K562 (cell line): ENCODE measurements at regions not wholly inside any gene's neighbourhood (a gene's known extent, or its start where the extent isn't known, plus 50 kb on each side); places are given as distances from the start of the nearest gene placed in this dataset.
A peak's percentile ranks its signal among the peaks of the same experiment; 100 is the strongest.

Source experiments
- ATAC-seq: fragments of 200-7000 bp; cut with Tn5 transposase; 3 replicates; pipeline ENCODE4 v1.9.1; 2020; ENCODE audit warnings: moderate library complexity
- BruUV-seq: library from RNA; stranded (reverse); fragments of 400-500 nt; replicated peaks from 2 replicates; lab custom pipeline; 2021; lab: Mats Ljungman, UMichigan
- CTCF ChIA-PET: fragments of 300-600 bp; formaldehyde crosslinking; extraction: SDS; loops from one replicate; lab custom pipeline; 2021; ENCODE audit warnings: low intra/inter-chr PET ratio; lab: Yijun Ruan, JAX
- POLR2A ChIA-PET: fragments of 300-600, 350-650 bp; sonication (Branson Sonifier 250); formaldehyde crosslinking; extraction: SDS; loops from one replicate; lab custom pipeline; 2021; ENCODE audit warnings: antibody characterized with exemption, inconsistent platforms; lab: Yijun Ruan, JAX
- DNase-seq, 4 experiments: peaks; one replicate each; pipeline versions ENCODE4 v3.0.0 to v3.0.0-alpha.2; 2011 to 2018; ENCODE audit warnings: low spot score in 3 of 4, mixed read lengths in 3 of 4; ENCODE audit errors: extremely low read depth in 1 of 4
- FAIRE-seq: peaks from 2 replicates; lab custom pipeline; 2011; peaks lifted over from hg19 to GRCh38; lab: Jason Lieb, UNC
- H2AFZ ChIP-seq: 2 replicates; pipeline ENCODE4 v1.6.0; 2011; ENCODE audit warnings: low read depth, low read length, control low read depth, inconsistent platforms
- H3K27ac ChIP-seq: fragments of 200-600 bp; 3 replicates; pipeline ENCODE4 v1.8.0; 2011; ENCODE audit warnings: low read depth, mild to moderate bottlenecking, control low read depth, inconsistent platforms, low read length, moderate library complexity, mixed read lengths; ENCODE audit errors: extremely low read depth
- H3K27me3 ChIP-seq, 2 experiments: fragments of 300-600 bp in 1 of 2; 2 replicates in 1 of 2; 3 replicates in 1 of 2; pipeline versions ENCODE4 v1.6.0 to v1.8.0; 2011; ENCODE audit warnings: inconsistent platforms in 2 of 2, low read length in 2 of 2, mild to moderate bottlenecking in 1 of 2, mixed read lengths in 1 of 2, moderate library complexity in 1 of 2; ENCODE audit not compliant: control insufficient read depth in 2 of 2, insufficient read depth in 2 of 2
- H3K36me3 ChIP-seq: fragments of 300-600 bp; 3 replicates; pipeline ENCODE4 v1.8.0; 2011; ENCODE audit warnings: mild to moderate bottlenecking, low read length, inconsistent platforms; ENCODE audit not compliant: control insufficient read depth, insufficient read depth
- H3K4me1 ChIP-seq, 2 experiments: fragments of 200-600 bp in 1 of 2; replicated peaks in 1 of 2; 2 replicates in 1 of 2; 3 replicates in 1 of 2; pipeline versions ENCODE4 v1.5.1 to v1.8.0; 2011; ENCODE audit warnings: inconsistent platforms in 2 of 2, low read length in 2 of 2, mild to moderate bottlenecking in 1 of 2, mixed read lengths in 1 of 2, moderate library complexity in 1 of 2; ENCODE audit not compliant: control insufficient read depth in 2 of 2, insufficient read depth in 2 of 2
- H3K4me2 ChIP-seq: 2 replicates; pipeline ENCODE4 v1.6.1; 2011; ENCODE audit warnings: low read length, control low read depth, inconsistent platforms, mixed read lengths; ENCODE audit not compliant: insufficient read depth
- H3K4me3 ChIP-seq: fragments of 200-600 bp; sonication (generic), shearing (Covaris generic); 2 replicates; pipeline ENCODE4 v1.5.1; 2016; ENCODE audit warnings: control low read depth, inconsistent platforms
- H3K79me2 ChIP-seq: fragments of 200-600 bp; 3 replicates; pipeline ENCODE4 v1.8.0; 2011; ENCODE audit warnings: low read length, inconsistent platforms; ENCODE audit not compliant: control insufficient read depth, insufficient read depth
- H3K9ac ChIP-seq, 2 experiments: 2 replicates each; pipeline versions ENCODE4 v1.6.0 to v1.6.1; 2011; ENCODE audit warnings: low read depth in 2 of 2, low read length in 2 of 2, control low read depth in 1 of 2, inconsistent platforms in 1 of 2, mild to moderate bottlenecking in 1 of 2, mixed read lengths in 1 of 2; ENCODE audit not compliant: insufficient read depth in 1 of 2
- H3K9me1 ChIP-seq: one replicate; pipeline ENCODE4 v1.6.0; 2011; ENCODE audit warnings: inconsistent platforms, mild to moderate bottlenecking, low read length, moderate library complexity; ENCODE audit not compliant: control insufficient read depth, insufficient read depth
- H3K9me3 ChIP-seq: replicated peaks from 2 replicates; pipeline ENCODE4 v1.5.1; 2011; ENCODE audit warnings: low read depth, low read length, inconsistent platforms; ENCODE audit not compliant: control insufficient read depth, insufficient read depth
- H4K20me1 ChIP-seq: replicated peaks from 2 replicates; pipeline ENCODE4 v1.6.1; 2011; ENCODE audit warnings: low read length, inconsistent platforms, mixed read lengths; ENCODE audit not compliant: control insufficient read depth, insufficient read depth
- CTCF ChIP-seq, 3 experiments: IDR thresholded peaks in 2 of 3; conservative IDR thresholded peaks in 1 of 3; 2 replicates each; pipeline ENCODE4 v1.5.1; 2011 to 2012; ENCODE audit warnings: low read length in 3 of 3, mild to moderate bottlenecking in 3 of 3, control low read depth in 2 of 3, improper control_type of control experiment in 1 of 3, inconsistent platforms in 1 of 3, low read depth in 1 of 3, mixed read lengths in 1 of 3, moderate library complexity in 1 of 3; ENCODE audit not compliant: insufficient read depth in 2 of 3
- EGR1 ChIP-seq: fragments of 450-650 bp; conservative IDR thresholded peaks from 2 replicates; pipeline ENCODE4 v1.6.1; 2017; ENCODE audit warnings: mild to moderate bottlenecking
- HINFP ChIP-seq: fragments of 450-650 bp; conservative IDR thresholded peaks from 2 replicates; pipeline ENCODE4 v1.6.1; 2016; ENCODE audit warnings: missing genetic modification characterization, low read depth, mild to moderate bottlenecking, control low read depth, missing compliant biosample characterization
- KDM5B ChIP-seq: fragments of 200-600 bp; sonication (generic); IDR thresholded peaks from 2 replicates; pipeline ENCODE4 v1.6.1; 2012; ENCODE audit warnings: low read depth, mild to moderate bottlenecking, moderate library complexity, low read length, control low read depth, inconsistent platforms; ENCODE audit not compliant: insufficient replicate concordance
- MLX ChIP-seq, 2 experiments: fragments of 450-650 bp in 1 of 2; sonication (generic) in 1 of 2; formaldehyde crosslinking; conservative IDR thresholded peaks; 2 replicates each; pipeline versions ENCODE4 v1.4.0 to v1.8.1; 2020 to 2022; ENCODE audit warnings: mild to moderate bottlenecking in 1 of 2, missing genetic modification reagents in 1 of 2
- SIN3B ChIP-seq: fragments of 450-650 bp; IDR thresholded peaks from 2 replicates; pipeline ENCODE4 v1.6.1; 2017; ENCODE audit warnings: low read depth, mild to moderate bottlenecking, moderate library complexity
- WGBS: fragments of 100-300 bp; shearing (Covaris generic); methylation state at CpG from one replicate; pipeline ENCODE4 v1.1.6; 2016; ENCODE audit warnings: low coverage, mixed read lengths; ENCODE audit not compliant: insufficient coverage; ENCODE audit errors: missing lambda C conversion rate; 5-methylcytosine and 5-hydroxymethylcytosine counted together
- in situ Hi-C: fragments of 300-500 bp; cut with MboI; formaldehyde crosslinking; loops from 4 replicates; pipeline ENCODE4 v1.15.0; 2018; ENCODE audit warnings: inconsistent platforms, mixed read lengths
- intact Hi-C: fragments of 100-400 bp; cut with micrococcal nuclease; formaldehyde crosslinking; loops from 2 replicates; pipeline ENCODE4 v1.14.2; 2022

GRCh38 chr11:119484741-119485605 is 62.0 kb upstream of the THY1 start:
- peak in 2 of 4 experiments; percentile 39 to 45 for DNase-seq
- ChIA-PET POLR2A (no interaction called here), CTCF (interaction anchor here (0.8 kb wide), 1 partner anchor 11 kb away, joined by 3 read pairs; no protein-coding TSS in a partner anchor)
- in situ Hi-C loops (loop anchor here (10.0 kb wide), 1 partner anchor 250 kb away; no protein-coding TSS in a partner anchor), intact Hi-C loops (loop anchor here (5.0 to 10.0 kb wide), 2 partner anchors 150 to 622 kb away; no protein-coding TSS in a partner anchor)
- Histone ChIP-seq H3K9me3 (no peaks in the 10 kb centered on the region), H4K20me1 (peaks cover 13% of the 10 kb centered on the region), H3K36me3 (no peaks in the 10 kb centered on the region), H3K27ac (no peak overlapping the region), H3K4me1 (peaks cover 10 to 27% of the 10 kb centered on the region in 2 experiments; a peak in 4 of 5 replicates), H3K9me1 (no peaks in the 10 kb centered on the region), H3K79me2 (no peaks in the 10 kb centered on the region), H3K27me3 (peaks cover 3 to 59% of the 10 kb centered on the region in 2 experiments; a peak in 4 of 5 replicates), H3K4me2 (no peak overlapping the region), H3K9ac (no peak overlapping the region), H3K4me3 (no peak overlapping the region), H2AFZ (no peak overlapping the region)
- WGBS, result 9% methylated on average over 20 of the region's 21 CpGs
- peak; percentile 64 for ATAC-seq
- no peak for FAIRE-seq
- no TSS peak for BruUV-seq
- TF ChIP-seq MLX (CRISPR knock-in tag; conservative IDR thresholded peaks at IDR 0.05) (no peak), CTCF (IDR thresholded peaks at IDR 0.05 in 2 of 3, conservative IDR thresholded peaks at IDR 0.05 in 1 of 3; ENCODE audit: insufficient read depth in 2 of 3, low read depth in 1 of 3, low read length in 3 of 3) (peak; percentile 15 to 53 (median 35); a peak in 4 of 6 replicates), EGR1 (peak; percentile 40), SIN3B (no peak), KDM5B (no peak), HINFP (tag) (no peak)
